Bronchial epithelial cell (primary cell): ENCODE measurements at regions not wholly inside any gene's neighbourhood (a gene's known extent, or its start where the extent isn't known, plus 50 kb on each side); places are given as distances from the start of the nearest gene placed in this dataset.

Experiments used
- DNase-seq: peaks from one replicate; pipeline ENCODE4 v3.0.0-alpha.2; 2010; ENCODE audit warnings: low read depth
- FAIRE-seq: peaks from 2 replicates; lab custom pipeline; 2011; peaks lifted over from hg19 to GRCh38; lab: Jason Lieb, UNC
- H3K27me3 ChIP-seq: 2 replicates; pipeline ENCODE4 v1.5.1; 2011; ENCODE audit warnings: low read length; ENCODE audit not compliant: control insufficient read depth, insufficient read depth
- H3K36me3 ChIP-seq: 2 replicates; pipeline ENCODE4 v1.5.1; 2011; ENCODE audit warnings: low read length; ENCODE audit not compliant: control insufficient read depth, insufficient read depth
- H3K4me3 ChIP-seq: 2 replicates; pipeline ENCODE4 v1.5.1; 2011; ENCODE audit warnings: mild to moderate bottlenecking, low read depth, low read length, control low read depth
- TF ChIP-seq, protein P1 (sequence below): IDR thresholded peaks from 2 replicates; pipeline ENCODE4 v1.5.1; 2011; ENCODE audit warnings: mild to moderate bottlenecking, moderate library complexity, low read length, control low read depth, inconsistent platforms; ENCODE audit not compliant: insufficient read depth, severe bottlenecking

DNA sequence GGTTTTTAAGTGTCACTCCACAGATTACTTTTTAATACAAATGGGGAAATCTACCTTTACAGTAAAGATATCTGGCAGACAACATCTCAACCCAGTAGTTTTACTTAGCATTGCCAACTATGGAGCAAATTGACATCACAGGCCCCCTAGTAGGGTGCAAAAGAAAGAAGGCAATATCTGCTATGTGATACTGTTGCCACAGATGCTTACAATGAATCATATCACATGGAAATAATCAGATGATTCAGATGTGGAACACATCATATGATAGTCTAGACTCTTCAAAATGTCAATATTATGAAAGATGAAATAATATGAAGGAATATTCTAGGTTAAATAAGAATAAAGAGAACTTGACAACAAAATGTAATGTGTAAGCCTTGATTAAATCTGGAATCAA, 322.5 kb downstream of the BMP2 start:
- FAIRE-seq, result no peak
- peak; percentile 81 for DNase-seq
- TF ChIP-seq, protein P1, sequence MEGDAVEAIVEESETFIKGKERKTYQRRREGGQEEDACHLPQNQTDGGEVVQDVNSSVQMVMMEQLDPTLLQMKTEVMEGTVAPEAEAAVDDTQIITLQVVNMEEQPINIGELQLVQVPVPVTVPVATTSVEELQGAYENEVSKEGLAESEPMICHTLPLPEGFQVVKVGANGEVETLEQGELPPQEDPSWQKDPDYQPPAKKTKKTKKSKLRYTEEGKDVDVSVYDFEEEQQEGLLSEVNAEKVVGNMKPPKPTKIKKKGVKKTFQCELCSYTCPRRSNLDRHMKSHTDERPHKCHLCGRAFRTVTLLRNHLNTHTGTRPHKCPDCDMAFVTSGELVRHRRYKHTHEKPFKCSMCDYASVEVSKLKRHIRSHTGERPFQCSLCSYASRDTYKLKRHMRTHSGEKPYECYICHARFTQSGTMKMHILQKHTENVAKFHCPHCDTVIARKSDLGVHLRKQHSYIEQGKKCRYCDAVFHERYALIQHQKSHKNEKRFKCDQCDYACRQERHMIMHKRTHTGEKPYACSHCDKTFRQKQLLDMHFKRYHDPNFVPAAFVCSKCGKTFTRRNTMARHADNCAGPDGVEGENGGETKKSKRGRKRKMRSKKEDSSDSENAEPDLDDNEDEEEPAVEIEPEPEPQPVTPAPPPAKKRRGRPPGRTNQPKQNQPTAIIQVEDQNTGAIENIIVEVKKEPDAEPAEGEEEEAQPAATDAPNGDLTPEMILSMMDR, result no peak
- no peaks in the 10 kb centered on the region for H3K27me3 ChIP-seq
- H3K4me3 ChIP-seq, result no peak overlapping the region
- no peaks in the 10 kb centered on the region for H3K36me3 ChIP-seq

DNA sequence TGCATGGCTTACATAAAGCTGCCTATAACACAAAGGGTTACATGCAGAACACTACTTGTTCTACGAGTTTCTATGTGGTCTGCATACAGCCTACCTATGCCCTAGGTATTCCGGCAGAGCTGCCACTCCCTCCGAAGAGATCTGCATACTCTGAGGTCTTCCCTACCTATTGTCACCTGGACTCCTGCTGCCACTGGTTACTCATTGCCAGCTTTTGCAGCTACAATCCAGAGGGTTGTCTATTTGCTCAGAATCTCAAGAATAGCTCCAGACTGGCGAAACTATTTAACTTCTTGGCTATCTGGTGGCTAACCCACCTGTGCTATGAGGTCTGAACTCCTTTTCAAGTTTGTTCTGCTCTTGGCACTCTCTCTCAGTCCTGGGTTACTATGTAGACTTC, 323.3 kb downstream of the BMP2 start:
- no peak for FAIRE-seq
- Histone ChIP-seq H3K27me3 (no peaks in the 10 kb centered on the region), H3K4me3 (no peak overlapping the region), H3K36me3 (no peaks in the 10 kb centered on the region)
- DNase-seq, result peak; percentile 31
- TF ChIP-seq, protein P1, result no peak

DNA sequence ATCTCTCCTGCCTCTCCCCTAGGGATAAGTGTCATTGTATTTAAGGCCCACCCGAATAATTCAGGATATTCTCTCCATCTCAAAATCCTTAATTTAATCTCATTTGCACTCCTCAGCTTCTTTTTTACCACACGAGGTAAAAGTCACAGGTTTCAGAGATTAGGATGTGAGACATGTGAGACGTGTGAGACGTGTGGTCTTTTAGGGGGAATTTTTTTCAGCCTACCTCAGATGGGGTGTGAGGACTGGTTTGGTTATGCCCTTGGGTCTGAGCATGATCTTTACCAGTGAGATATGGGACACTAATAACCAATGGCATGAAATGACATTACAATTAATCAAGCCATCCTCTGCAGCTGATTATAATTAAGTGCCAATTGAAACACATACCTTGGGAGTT, 324.2 kb downstream of the BMP2 start:
- FAIRE-seq (no peak), DNase-seq (no peak)
- no peaks in the 10 kb centered on the region for H3K36me3 ChIP-seq
- TF ChIP-seq, protein P1, result no peak
- H3K4me3 ChIP-seq, result no peak overlapping the region
- H3K27me3 ChIP-seq, result no peaks in the 10 kb centered on the region

DNA sequence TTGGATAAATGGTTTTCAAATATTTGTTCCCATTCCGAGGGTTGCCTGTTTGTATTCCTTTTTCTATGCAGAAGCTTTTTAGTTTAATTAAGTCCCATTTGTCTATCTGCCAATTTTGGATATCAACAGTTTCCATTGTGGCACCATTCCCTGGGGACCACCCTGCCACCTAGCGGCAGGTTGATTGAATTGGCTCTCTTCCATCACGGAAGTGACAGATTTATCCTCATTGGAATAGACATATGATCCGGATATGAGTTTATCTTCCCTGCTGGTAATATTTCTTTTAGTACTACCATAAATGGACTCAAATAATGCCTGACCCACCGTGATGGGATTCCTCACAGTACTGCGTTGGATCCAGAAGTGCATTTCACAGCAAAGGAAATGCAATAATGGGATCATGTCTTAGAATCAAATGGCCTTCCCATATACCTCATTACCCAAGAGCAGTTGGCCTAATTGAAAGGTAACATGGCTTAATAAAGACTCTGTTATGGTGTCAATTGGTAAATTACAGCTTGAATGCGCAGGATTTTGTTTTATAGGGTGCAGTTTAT, 327.0 kb downstream of the BMP2 start:
- Histone ChIP-seq H3K4me3 (no peak overlapping the region), H3K36me3 (no peaks in the 10 kb centered on the region), H3K27me3 (no peaks in the 10 kb centered on the region)
- TF ChIP-seq, protein P1, result peak; percentile 63
- DNase-seq, result peak; percentile 65
- peak; percentile 58 for FAIRE-seq

GRCh38 chr20:7106910-7107309, 339.4 kb downstream of the BMP2 start:
- Histone ChIP-seq H3K36me3 (no peaks in the 10 kb centered on the region), H3K27me3 (peaks cover 2% of the 10 kb centered on the region), H3K4me3 (no peak overlapping the region)
- FAIRE-seq, result no peak
- no peak for DNase-seq
- TF ChIP-seq, protein P1, result no peak

DNA sequence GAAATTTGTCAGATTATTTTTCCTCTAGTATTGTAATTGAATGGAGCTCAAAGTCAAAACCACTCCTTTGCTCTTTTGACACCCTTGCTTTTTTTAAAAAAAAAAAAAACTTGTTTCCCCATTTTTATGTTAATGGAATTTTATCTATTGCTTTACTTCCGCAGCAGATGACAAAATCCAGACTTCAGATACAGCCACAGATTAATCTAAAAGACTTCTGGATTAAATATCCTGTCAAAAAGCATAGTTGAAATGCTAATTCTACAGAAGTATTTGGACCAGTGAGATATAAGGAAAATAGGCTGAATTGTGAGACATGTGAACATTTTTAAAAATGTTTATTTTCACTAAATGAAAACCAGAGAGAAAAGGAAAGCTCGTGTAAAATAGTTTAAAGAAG, 341.4 kb downstream of the BMP2 start:
- FAIRE-seq (no peak), DNase-seq (no peak)
- no peak overlapping the region for H3K4me3 ChIP-seq
- H3K36me3 ChIP-seq, result no peaks in the 10 kb centered on the region
- TF ChIP-seq, protein P1, result no peak
- H3K27me3 ChIP-seq, result peaks cover 2% of the 10 kb centered on the region
